ENCODE measurements at regions not wholly inside any gene's neighbourhood (a gene's known extent, or its start where the extent isn't known, plus 50 kb on each side); places are given as distances from the start of the nearest gene placed in this dataset.

- intact Hi-C loops (cut with DNase I; ENCODE audit: low total_unique reads): no loop called here
- Histone ChIP-seq H3K4me1 (no peaks in the 10 kb centered on the region), H3K27ac (no peak overlapping the region), H3K9me3 (no peaks in the 10 kb centered on the region), H3K27me3 (no peaks in the 10 kb centered on the region), H3K4me3 (no peak overlapping the region), H3K36me3 (no peaks in the 10 kb centered on the region)
- no peak for DNase-seq
- TF ChIP-seq, protein P1, sequence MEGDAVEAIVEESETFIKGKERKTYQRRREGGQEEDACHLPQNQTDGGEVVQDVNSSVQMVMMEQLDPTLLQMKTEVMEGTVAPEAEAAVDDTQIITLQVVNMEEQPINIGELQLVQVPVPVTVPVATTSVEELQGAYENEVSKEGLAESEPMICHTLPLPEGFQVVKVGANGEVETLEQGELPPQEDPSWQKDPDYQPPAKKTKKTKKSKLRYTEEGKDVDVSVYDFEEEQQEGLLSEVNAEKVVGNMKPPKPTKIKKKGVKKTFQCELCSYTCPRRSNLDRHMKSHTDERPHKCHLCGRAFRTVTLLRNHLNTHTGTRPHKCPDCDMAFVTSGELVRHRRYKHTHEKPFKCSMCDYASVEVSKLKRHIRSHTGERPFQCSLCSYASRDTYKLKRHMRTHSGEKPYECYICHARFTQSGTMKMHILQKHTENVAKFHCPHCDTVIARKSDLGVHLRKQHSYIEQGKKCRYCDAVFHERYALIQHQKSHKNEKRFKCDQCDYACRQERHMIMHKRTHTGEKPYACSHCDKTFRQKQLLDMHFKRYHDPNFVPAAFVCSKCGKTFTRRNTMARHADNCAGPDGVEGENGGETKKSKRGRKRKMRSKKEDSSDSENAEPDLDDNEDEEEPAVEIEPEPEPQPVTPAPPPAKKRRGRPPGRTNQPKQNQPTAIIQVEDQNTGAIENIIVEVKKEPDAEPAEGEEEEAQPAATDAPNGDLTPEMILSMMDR (IDR thresholded peaks at IDR 0.05): no peak
Observed at GRCh38 chr4:10186228-10187214, 69.9 kb upstream of the WDR1 start.

GRCh38 chr4:10185518-10186227, 69.1 kb upstream of the WDR1 start:
- Histone ChIP-seq H3K27me3 (no peaks in the 10 kb centered on the region), H3K4me3 (no peak overlapping the region), H3K27ac (no peak overlapping the region), H3K36me3 (no peaks in the 10 kb centered on the region), H3K4me1 (no peaks in the 10 kb centered on the region), H3K9me3 (no peaks in the 10 kb centered on the region)
- DNase-seq: no peak
- intact Hi-C loops (cut with DNase I; ENCODE audit: low total_unique reads): no loop called here
- TF ChIP-seq, protein P1 (IDR thresholded peaks at IDR 0.05): no peak

GRCh38 chr4:10184501-10184938, 67.9 kb upstream of the WDR1 start:
- no peaks in the 10 kb centered on the region for H3K4me1 ChIP-seq
- no peak overlapping the region for H3K4me3 ChIP-seq
- no peak overlapping the region for H3K27ac ChIP-seq
- TF ChIP-seq, protein P1 (IDR thresholded peaks at IDR 0.05): no peak
- DNase-seq: no peak
- no peaks in the 10 kb centered on the region for H3K9me3 ChIP-seq
- intact Hi-C loops (cut with DNase I; ENCODE audit: low total_unique reads): no loop called here
- no peaks in the 10 kb centered on the region for H3K36me3 ChIP-seq
- H3K27me3 ChIP-seq: no peaks in the 10 kb centered on the region

GRCh38 chr4:10184041-10184440, 67.4 kb upstream of the WDR1 start:
- Histone ChIP-seq H3K9me3 (no peaks in the 10 kb centered on the region), H3K36me3 (no peaks in the 10 kb centered on the region), H3K27ac (no peak overlapping the region), H3K4me1 (no peaks in the 10 kb centered on the region), H3K27me3 (no peaks in the 10 kb centered on the region), H3K4me3 (no peak overlapping the region)
- TF ChIP-seq, protein P1 (IDR thresholded peaks at IDR 0.05): no peak
- no peak for DNase-seq
- intact Hi-C loops (cut with DNase I; ENCODE audit: low total_unique reads): no loop called here

- Histone ChIP-seq H3K4me3 (no peak overlapping the region), H3K27me3 (no peaks in the 10 kb centered on the region), H3K9me3 (no peaks in the 10 kb centered on the region), H3K4me1 (no peaks in the 10 kb centered on the region), H3K36me3 (no peaks in the 10 kb centered on the region), H3K27ac (no peak overlapping the region)
- DNase-seq: no peak
- TF ChIP-seq, protein P1 (IDR thresholded peaks at IDR 0.05): no peak
- intact Hi-C loops (cut with DNase I; ENCODE audit: low total_unique reads): no loop called here
Observed at GRCh38 chr4:10183462-10183861, 66.9 kb upstream of the WDR1 start.

Measured in tibial artery (tissue), 4 donors.